ENCODE measurements at regions not wholly inside any gene's neighbourhood (a gene's known extent, or its start where the extent isn't known, plus 50 kb on each side); places are given as distances from the start of the nearest gene placed in this dataset.

- no peak for DNase-seq (ENCODE audit: extremely low read depth, low read depth)
- TF ChIP-seq CTCF (IDR thresholded peaks at IDR 0.05; ENCODE audit: low read depth, low read length) = no peak
Observed at GRCh38 chr5:166436872-166437271, 1854.6 kb upstream of the WWC1 start.

- no peak for DNase-seq (ENCODE audit: extremely low read depth, low read depth)
- TF ChIP-seq CTCF (IDR thresholded peaks at IDR 0.05; ENCODE audit: low read depth, low read length) = no peak
Observed at GRCh38 chr5:166486348-166486747, 1805.1 kb upstream of the WWC1 start.

- no peak for TF ChIP-seq CTCF (IDR thresholded peaks at IDR 0.05; ENCODE audit: low read depth, low read length)
- DNase-seq (ENCODE audit: extremely low read depth, low read depth) = no peak
Observed at GRCh38 chr5:166488560-166488959, 1802.9 kb upstream of the WWC1 start.

GRCh38 chr5:166493040-166493439 lies 1798.4 kb upstream of the WWC1 start:
- no peak for TF ChIP-seq CTCF (IDR thresholded peaks at IDR 0.05; ENCODE audit: low read depth, low read length)
- DNase-seq (ENCODE audit: extremely low read depth, low read depth) = no peak

- no peak for TF ChIP-seq CTCF (IDR thresholded peaks at IDR 0.05; ENCODE audit: low read depth, low read length)
- no peak for DNase-seq (ENCODE audit: extremely low read depth, low read depth)
Observed at GRCh38 chr5:166493612-166494011, 1797.8 kb upstream of the WWC1 start.

- no peak for TF ChIP-seq CTCF (IDR thresholded peaks at IDR 0.05; ENCODE audit: low read depth, low read length)
- DNase-seq (ENCODE audit: extremely low read depth, low read depth) = no peak
Observed at GRCh38 chr5:166497496-166498104, 1793.8 kb upstream of the WWC1 start.

- TF ChIP-seq CTCF (IDR thresholded peaks at IDR 0.05; ENCODE audit: low read depth, low read length) = no peak
Observed at GRCh38 chr5:166499447-166500240, 1791.8 kb upstream of the WWC1 start.

More at GRCh38 chr5:166499447-166500240, 1791.8 kb upstream of the WWC1 start:
- no peak for DNase-seq (ENCODE audit: extremely low read depth, low read depth)
